ENCODE measurements at regions not wholly inside any gene's neighbourhood (a gene's known extent, or its start where the extent isn't known, plus 50 kb on each side); places are given as distances from the start of the nearest gene placed in this dataset.

- ChIA-PET CTCF (no interaction called here), POLR2A (no interaction called here)
These were observed 528.4 kb downstream of the PPARGC1A start for GRCh38 chr4:23361453-23361852.

GRCh38 chr4:23360718-23361117 is 529.1 kb downstream of the PPARGC1A start:
- ChIA-PET POLR2A (no interaction called here), CTCF (no interaction called here)
- BruUV-seq (replicated peaks) = no TSS peak
- in situ Hi-C loops (cut with HindIII; ENCODE audit: low pct_unique_long_range_greater_than_20kb, low sequenced_read_pairs) = no loop called here
- intact Hi-C loops (cut with micrococcal nuclease; ENCODE audit: unreplicated experiment) = no loop called here
- H3K27ac ChIP-seq (ENCODE audit: low read length) = no peak overlapping the region
- no peaks in the 10 kb centered on the region for H3K36me3 ChIP-seq (ENCODE audit: control insufficient read depth, insufficient read depth, low read length)
- no peak for ATAC-seq
- H3K4me1 ChIP-seq (ENCODE audit: control insufficient read depth, insufficient read depth, low read length) = no peaks in the 10 kb centered on the region
- H3K9me3 ChIP-seq (ENCODE audit: control insufficient read depth, insufficient read depth, low read depth, low read length) = no peaks in the 10 kb centered on the region
- H3K27me3 ChIP-seq (ENCODE audit: control insufficient read depth, insufficient read depth, low read length) = no peaks in the 10 kb centered on the region
- no peak overlapping the region for H3K4me3 ChIP-seq (ENCODE audit: low read depth in 2 of 2, low read length in 2 of 2)
- TF ChIP-seq CTCF (IDR thresholded peaks at IDR 0.05) (no peak), REST (IDR thresholded peaks at IDR 0.05; ENCODE audit: insufficient read depth in 1 of 2, low read depth in 2 of 2, low read length in 1 of 2) (no peak), SIN3A (IDR thresholded peaks at IDR 0.05; ENCODE audit: borderline replicate concordance, insufficient read depth, low read depth, low read length) (no peak), POLR2AphosphoS5 (IDR thresholded peaks at IDR 0.05; ENCODE audit: low read depth, low read length) (no peak), TCF7L2 (IDR thresholded peaks at IDR 0.05; ENCODE audit: low read depth, low read length) (no peak)
- DNase-seq (ENCODE audit: low read depth, low spot score) = no peak

More at GRCh38 chr4:23361453-23361852, 528.4 kb downstream of the PPARGC1A start:
- DNase-seq (ENCODE audit: low read depth, low spot score) (no peak), ATAC-seq (no peak)
- no peak for TF ChIP-seq CTCF (IDR thresholded peaks at IDR 0.05)
- no peak for TF ChIP-seq SIN3A (IDR thresholded peaks at IDR 0.05; ENCODE audit: borderline replicate concordance, insufficient read depth, low read depth, low read length)
- TF ChIP-seq POLR2AphosphoS5 (IDR thresholded peaks at IDR 0.05; ENCODE audit: low read depth, low read length) = no peak
- TF ChIP-seq TCF7L2 (IDR thresholded peaks at IDR 0.05; ENCODE audit: low read depth, low read length) = no peak
- no peak for TF ChIP-seq REST (IDR thresholded peaks at IDR 0.05; ENCODE audit: insufficient read depth in 1 of 2, low read depth in 2 of 2, low read length in 1 of 2)
- no TSS peak for BruUV-seq (replicated peaks)
- H3K27ac ChIP-seq (ENCODE audit: low read length) = no peak overlapping the region
- H3K36me3 ChIP-seq (ENCODE audit: control insufficient read depth, insufficient read depth, low read length) = no peaks in the 10 kb centered on the region
- H3K4me1 ChIP-seq (ENCODE audit: control insufficient read depth, insufficient read depth, low read length) = no peaks in the 10 kb centered on the region
- no peak overlapping the region for H3K4me3 ChIP-seq (ENCODE audit: low read depth in 2 of 2, low read length in 2 of 2)
- H3K27me3 ChIP-seq (ENCODE audit: control insufficient read depth, insufficient read depth, low read length) = no peaks in the 10 kb centered on the region
- no peaks in the 10 kb centered on the region for H3K9me3 ChIP-seq (ENCODE audit: control insufficient read depth, insufficient read depth, low read depth, low read length)
- in situ Hi-C loops (cut with HindIII; ENCODE audit: low pct_unique_long_range_greater_than_20kb, low sequenced_read_pairs) (no loop called here), intact Hi-C loops (cut with micrococcal nuclease; ENCODE audit: unreplicated experiment) (no loop called here)
